HG03575 (cell line): ENCODE measurements at regions not wholly inside any gene's neighbourhood (a gene's known extent, or its start where the extent isn't known, plus 50 kb on each side); places are given as distances from the start of the nearest gene placed in this dataset.

Experiments
- ATAC-seq: cut with Tn5 transposase; IDR thresholded peaks from one replicate; pipeline ENCODE4 v1.9.1; 2021; ENCODE audit not compliant: unreplicated experiment, insufficient number of reproducible peaks, low FRiP score; ENCODE audit errors: extremely low read depth

DNA sequence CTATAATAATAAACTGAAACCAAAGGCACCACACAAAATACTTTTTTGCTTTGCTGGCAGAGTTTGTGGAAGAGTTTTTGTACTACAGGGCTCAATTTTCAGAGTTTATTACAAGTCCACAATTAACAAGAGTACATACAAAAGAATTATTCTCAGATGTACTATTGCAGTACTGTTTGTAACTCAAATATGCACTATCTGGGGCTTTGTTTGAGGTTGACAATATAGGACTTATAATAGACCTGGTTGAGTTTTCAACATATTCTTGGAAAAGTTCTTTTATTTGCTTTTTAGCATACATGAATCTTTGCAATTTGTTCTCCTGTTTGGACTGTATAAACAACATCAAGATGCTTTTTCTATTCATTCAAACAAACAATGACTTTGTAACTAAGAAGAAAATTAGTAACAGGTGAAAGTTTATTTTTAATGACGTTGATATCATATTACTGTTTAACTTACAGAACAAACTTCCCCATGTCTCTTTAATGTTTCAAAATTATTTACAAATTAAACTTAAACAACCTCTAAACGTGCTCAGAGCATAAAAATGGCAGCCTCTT is 407.4 kb upstream of the PRICKLE1 start:
- ATAC-seq = no peak

DNA sequence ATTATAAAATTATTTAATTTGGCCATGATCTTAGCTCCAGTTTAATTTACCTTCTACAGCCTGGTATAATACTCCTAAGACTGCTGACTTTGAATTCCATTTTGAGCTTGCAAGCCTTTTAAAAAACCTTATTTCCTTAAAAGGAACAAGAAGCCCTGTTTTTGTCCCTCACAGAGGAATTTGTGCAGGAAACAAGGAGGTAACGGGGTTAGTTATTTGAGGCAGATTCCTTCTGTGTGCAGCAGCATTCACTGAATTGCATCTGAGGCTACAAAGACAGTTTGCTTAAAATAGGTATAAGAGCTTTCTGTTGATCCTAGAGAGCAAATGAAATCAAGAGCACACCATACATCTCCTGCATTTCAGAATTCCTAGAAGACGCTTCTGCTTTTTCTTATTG is 403.3 kb upstream of the PRICKLE1 start:
- ATAC-seq = no peak

DNA sequence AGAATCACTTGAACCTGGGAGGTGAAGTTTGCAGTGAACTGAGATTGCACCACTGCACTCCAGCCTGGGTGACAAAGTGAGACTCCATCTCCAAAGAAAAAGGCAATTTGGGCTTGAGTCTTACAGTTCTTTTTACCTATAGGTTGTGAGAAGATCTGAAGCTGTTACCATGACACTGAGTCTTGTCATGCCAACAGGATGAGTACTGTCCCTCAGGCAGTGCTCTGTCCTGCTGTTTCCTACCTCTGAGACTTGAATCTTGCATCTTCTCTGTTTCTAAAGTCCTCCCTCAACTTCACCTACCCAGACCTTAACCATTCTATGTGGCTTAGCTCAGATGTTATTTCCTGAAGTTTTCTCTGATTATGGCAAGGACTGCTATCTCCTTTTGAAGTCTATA is 400.8 kb upstream of the PRICKLE1 start:
- no peak for ATAC-seq

DNA sequence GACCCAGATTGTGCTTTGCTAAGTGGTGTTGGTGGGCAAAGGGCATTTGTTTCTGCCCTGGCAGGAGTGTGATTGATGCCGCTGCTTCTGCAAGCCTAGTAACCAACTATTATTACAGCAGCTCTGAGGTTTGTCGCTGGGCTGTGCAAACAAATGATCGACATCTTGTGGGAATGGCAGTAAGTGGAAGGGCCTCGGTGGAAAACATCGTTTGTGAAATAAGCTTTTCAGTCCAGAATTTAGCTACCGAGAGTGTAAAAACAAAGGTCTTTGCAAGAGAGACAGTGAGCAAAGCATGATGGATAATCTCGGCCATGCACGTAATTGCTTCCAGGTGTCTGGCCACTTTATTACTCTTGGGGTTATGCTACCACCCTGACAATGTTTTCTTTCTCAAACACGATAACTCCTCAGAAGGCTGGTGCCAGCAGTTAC is 397.7 kb upstream of the PRICKLE1 start:
- ATAC-seq = no peak

DNA sequence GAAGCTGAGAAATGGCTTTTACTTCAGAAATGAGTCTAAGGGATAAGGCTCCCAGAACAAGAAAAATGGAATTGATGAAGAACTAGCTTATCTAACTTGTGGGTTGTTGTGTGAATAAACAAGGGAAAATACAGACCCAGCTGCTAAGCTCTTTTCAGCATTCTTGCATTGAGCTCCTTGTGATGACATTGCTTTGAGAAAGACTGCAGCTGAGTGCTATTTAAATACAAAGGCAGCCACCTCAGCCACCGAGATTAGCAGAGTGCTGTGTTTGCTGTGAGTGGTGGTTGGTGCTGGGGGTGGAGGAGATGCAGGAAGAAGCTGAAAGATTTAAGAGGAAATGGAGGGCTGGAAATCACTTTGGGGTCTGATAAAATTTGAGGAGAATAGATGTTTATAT is 396.0 kb upstream of the PRICKLE1 start:
- no peak for ATAC-seq

DNA sequence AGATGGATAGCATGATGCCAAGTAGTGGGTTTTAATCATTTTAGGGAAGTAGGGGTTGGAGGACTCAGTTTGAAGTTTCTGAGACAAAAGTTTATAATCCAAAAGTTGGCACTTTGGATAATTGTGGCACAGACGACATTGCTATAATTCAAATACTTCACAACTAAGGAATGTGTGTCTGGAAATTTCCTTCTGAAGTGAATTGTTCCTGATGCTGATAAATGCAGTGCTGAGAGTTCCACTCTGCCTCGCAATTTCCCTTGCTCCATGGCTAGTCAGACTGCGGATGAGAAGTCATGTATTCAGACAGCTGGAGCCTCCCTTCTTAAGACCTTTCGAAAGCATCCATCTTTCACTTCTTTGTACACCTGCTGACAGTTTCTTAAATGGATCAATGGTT is 393.3 kb upstream of the PRICKLE1 start:
- ATAC-seq = no peak

DNA sequence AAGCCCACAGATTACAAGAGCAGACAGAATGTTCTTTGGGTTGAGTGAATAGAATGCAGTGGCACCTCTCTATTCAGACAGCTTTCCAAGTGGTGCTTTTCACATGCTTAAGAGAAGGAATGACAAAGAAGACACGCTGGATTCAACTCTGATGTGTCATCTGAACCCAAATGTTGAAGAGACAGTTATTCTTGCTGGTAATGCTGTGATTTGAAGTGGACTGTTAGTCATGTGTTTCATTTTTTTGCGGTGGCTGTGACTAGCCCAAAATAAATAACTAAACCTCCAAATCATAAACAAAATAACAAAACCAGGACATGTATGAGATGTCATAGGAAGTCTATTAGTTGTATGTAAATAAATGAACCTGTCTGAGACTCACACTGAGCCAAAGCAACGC is 391.8 kb upstream of the PRICKLE1 start:
- no peak for ATAC-seq

DNA sequence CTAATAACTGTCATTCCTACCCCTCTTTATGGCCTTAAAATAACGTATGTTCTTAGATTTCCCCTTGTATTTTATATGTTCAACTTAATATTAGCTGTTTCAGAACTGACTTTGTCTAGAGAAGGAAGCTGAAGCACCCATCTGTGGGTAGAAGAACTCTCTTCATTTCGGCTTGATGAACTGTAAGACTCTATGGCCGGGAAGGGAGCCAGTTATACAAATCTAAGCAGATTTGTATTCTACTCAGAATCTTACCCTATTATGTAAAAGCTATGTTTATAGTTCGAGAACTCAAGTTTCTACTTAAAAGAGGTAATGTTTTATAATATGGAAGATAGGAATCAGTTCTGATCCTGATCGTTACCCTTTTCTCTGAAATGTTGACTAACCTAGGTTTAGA is 390.9 kb upstream of the PRICKLE1 start:
- no peak for ATAC-seq

DNA sequence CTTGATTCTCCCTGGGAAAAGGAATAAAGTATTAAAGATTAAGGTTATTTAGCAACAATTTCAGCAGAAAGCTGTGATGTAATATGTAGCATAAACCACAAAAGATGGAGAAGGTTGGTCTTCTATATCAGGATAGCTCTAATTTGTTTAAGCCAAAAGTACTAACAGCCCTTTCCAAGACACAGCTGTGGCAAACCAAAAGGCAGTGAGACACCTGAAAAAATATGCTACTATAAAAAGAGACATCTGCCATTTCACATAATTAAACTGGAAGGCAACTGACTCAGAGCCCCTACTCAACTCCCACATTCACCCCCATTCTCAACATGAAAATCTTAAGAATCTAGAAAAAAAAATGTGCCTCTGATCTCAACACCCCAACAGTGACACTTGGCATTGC is 390.2 kb upstream of the PRICKLE1 start:
- no peak for ATAC-seq

DNA sequence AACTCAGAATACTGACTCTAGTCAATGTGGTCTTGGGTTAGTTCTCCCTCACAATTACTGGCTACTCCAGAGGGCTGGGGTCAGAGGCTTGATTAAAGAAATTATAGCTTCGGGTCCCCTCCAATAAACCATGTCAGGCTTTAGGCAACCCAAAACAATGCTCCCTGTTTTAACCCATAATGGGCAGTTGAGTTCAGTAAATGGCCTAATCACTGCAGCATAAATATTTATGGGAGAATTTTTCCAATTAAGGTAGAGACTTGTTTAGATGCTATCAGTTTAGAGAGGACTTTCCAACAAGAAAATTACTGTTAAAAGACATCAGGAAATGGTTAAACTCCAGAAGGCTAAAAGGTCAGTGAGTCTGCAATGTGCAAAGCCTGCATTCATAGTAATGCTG is 389.2 kb upstream of the PRICKLE1 start:
- ATAC-seq = no peak

DNA sequence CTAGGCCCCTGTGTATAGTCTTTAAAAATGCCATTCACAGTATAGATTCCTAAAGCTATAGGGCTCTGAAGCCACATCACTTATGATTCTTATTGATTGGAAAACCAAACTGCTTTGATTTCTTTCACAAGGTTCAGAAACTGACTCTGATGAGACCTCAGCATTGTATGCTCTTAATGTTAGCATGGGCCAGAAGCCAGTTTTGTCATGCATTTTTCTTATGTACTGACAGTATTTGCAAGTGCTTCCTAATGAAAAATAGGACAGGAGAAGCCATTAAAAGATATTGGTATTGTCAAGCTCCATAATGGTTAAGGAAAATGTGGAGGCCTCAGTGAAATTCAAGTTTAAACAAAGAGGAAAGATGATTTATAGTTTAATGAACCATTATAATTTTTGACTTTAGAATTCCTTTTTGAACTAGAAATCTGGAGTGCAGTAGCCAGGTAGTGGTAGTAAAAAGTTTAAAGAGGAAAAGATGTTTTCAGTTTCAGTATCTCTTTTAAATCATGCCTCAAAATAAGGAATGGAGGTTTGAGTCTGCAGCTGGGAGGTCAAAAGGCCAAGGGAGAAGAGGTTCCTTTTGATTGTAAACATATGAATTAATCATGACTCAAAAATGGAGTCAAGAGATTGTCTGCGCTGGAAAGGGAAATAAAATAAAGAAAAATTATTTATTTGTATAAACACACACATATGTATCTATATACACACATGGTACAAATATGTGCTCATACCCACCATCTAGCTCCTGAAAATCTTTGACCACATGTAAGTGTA is 388.1 kb upstream of the PRICKLE1 start:
- ATAC-seq = no peak

DNA sequence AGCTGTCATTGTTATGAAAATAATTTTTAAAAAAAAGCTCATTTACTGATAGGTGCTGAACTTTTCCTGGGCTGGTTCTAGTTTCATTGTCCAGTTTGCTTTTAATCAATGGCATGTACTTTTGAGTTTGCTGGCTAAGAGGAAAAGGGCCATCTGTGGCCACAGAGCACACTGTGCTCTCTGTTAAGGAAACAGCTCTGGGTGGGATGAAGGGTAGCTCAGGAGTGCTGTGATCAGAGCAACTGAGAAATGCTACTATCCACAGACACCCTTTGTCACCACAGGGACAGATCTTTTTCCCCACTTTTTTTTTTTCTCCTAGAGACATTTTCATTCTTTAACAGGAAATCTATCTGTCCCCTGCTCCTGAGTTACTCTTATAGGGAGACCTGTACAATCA is 387.1 kb upstream of the PRICKLE1 start:
- ATAC-seq = no peak

DNA sequence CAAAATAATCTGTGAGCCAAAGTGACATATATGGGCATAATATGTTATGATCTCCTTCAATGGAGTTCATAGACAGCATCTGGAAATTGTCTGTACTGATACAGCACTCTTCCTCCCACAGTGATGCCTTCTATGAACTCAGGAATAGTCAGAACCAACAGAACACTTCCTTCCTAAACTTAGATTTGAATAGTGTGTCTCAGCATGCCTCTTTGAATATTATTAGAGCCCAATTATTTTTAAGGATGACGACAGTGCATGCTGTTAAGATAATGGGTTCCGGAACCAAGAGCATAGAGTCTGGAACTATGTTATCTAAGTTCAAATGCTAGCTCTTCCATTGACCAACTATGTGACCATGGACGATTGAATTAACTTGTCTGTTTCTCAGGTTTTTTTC is 386.6 kb upstream of the PRICKLE1 start:
- no peak for ATAC-seq

DNA sequence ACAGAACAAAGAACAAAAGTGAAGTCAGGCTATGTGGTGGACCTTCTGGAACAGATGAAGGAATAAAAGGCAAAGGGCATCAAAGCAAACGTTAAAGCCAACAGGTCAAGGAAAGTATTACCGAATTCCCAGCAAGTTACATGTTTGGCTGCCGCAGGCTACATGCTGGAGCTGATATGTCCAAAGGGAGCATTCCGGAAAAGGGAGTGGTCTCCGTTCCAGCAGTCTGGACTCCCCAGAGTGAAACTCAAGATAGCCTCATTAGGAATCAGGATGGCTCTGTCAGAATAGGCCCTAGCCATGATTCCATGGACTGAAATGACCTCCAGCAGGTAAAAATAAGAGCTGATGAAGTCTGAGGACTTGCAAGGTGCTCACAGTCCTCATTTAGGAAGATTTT is 379.8 kb upstream of the PRICKLE1 start:
- no peak for ATAC-seq

DNA sequence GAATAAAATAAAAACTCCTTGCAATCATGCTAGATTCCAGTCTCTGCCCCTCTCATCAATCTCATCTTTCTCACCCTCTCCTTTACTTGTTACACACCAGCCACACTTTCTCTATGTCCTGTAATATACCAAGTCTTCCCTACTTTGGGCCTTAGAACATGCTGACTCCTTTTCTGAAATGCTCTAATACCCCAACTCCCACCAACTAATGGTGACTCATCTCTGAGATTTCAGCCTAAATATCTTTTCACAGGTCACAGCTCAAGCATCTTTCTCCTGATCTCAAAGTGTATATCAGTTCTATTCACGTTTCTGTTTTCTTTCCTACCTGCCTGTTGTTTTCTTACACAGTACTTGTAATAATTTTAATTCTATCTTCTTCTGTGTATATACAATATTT is 378.9 kb upstream of the PRICKLE1 start:
- no peak for ATAC-seq

DNA sequence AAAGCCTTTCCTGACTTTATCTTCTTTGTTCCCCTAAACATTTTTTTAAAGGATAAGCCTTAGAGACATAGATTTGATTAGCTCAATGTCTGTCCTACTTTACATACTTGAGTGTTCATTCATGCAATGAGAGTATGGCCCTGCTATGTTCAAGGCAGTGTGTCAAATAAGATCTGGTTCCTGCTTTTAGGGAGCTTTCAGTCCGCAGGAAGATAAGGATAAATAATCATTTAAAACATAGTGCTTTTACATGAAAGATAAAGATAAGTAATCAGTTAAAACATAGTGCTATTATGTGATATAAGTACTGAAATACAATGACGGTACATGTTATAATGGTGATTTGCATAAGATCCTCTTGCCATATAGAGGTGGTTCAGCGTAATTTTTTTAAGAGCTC is 378.3 kb upstream of the PRICKLE1 start:
- ATAC-seq = no peak

DNA sequence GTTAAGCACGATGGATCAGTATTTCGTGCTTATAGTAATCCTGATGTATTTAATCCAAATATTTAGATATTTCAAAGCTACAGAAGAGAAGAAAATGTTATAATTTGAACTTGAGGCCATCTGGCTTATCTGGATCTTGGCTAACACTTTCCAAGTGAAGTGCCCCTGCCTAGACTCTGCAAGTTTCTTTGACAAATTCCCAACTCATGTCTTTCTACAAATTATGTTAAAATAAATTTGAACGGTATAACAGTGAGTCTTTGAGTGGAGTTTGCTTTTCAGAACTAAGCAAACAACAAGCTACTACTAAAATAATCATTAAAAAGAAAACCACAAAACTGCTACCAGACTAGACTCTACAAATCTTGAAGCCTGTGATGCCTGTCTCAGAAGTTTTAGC is 374.4 kb upstream of the PRICKLE1 start:
- ATAC-seq = no peak

DNA sequence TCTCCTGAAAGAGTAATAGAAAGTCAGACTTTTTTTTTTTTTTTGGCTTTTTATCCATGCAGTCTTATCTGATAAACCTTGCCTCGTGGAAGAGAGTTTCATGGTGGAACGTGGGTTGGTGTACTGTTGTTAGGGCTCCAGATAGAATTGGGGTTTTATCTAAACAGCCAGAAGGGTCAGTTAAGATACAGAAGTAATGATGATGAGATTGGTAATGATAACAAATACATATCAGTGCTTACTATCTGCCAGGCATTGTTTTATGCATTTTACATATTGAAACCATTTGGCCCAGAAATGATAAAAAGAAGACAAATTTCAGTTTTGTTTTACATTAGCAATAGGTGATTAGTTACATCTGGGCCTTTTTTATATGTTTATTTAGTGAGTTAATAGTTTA is 372.8 kb upstream of the PRICKLE1 start:
- ATAC-seq = no peak

DNA sequence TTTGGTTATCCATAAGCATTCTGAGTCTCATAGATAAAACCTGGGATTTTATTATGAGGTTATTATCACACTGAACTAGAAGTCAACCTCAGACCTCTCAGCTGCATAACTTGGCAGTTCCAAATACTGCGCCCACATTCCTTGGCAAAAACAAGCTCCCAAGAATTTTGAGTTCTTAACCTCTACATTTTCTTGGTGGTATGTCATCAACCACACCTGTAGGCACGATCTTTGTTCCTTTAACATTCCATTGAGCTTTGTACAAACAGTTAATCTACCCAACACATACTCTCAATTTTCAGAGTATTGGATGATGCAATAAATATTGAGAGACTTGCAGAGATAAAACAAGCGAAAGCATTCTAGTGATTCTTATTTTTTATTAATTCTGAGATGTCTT is 371.8 kb upstream of the PRICKLE1 start:
- ATAC-seq = no peak

DNA sequence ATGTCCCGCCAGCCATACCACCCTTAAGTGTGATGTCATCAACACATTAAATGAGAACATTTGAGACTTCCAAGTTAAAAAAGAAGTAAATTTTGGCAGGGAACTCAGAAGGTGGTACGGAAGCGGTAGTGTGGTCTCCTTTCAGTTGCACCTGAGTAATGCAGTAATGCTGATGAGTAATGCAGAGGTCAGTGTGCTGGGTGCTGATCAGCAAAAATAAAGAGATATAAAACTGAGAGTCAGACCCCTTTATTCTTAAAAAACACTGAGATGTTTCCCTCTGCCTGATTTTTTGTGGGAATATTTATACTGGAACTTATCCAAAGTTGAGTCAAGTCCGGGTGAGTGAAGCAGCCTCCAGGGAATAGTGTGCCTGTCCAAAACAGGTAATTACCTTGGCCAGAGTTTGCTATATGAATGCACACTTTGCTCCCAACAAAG is 370.6 kb upstream of the PRICKLE1 start:
- no peak for ATAC-seq

DNA sequence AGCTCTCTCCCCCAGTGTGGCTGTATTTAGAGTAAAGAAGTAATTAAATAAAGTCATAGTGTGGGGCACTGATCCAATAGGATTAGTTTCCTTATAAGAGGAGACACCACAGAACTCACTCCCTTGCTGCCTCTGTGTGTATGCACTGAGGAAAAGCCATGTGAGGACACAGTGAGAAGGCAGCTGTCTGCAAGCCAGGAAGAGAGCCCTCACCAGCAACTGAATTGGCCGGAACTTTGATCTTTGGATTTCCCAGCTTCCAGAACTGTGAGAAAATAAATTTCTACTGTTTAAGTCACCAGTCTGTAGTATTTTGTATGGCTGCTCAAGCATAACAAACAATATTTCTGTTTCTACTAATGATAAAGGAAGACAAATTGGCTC is 368.7 kb upstream of the PRICKLE1 start:
- no peak for ATAC-seq
